Parathyroid adenoma (tissue), 2 donors: ENCODE measurements at regions not wholly inside any gene's neighbourhood (a gene's known extent, or its start where the extent isn't known, plus 50 kb on each side); places are given as distances from the start of the nearest gene placed in this dataset.

ENCODE experiments used
- H2AFZ ChIP-seq: fragments of 300-600 bp; sonication (generic); one replicate; pipeline ENCODE4 v1.7.0; 2017; ENCODE audit warnings: antibody characterized with exemption, mild to moderate bottlenecking
- H3K27ac ChIP-seq: fragments of 300-600 bp; sonication (generic); one replicate; pipeline ENCODE4 v1.7.0; 2017
- H3K27me3 ChIP-seq: fragments of 300-600 bp; sonication (generic); one replicate; pipeline ENCODE4 v1.7.0; 2017; ENCODE audit warnings: low read length; ENCODE audit not compliant: control insufficient read depth, insufficient read depth
- H3K36me3 ChIP-seq: fragments of 300-600 bp; sonication (generic); one replicate; pipeline ENCODE4 v1.7.0; 2017; ENCODE audit warnings: low read length; ENCODE audit not compliant: control insufficient read depth, insufficient read depth
- H3K4me1 ChIP-seq: fragments of 300-600 bp; sonication (generic); one replicate; pipeline ENCODE4 v1.7.0; 2017; ENCODE audit warnings: control low read depth
- H3K4me2 ChIP-seq: fragments of 300-600 bp; sonication (generic); one replicate; pipeline ENCODE4 v1.7.0; 2017; ENCODE audit warnings: low read length
- H3K4me3 ChIP-seq: fragments of 300-600 bp; sonication (generic); one replicate; pipeline ENCODE4 v1.7.0; 2017; ENCODE audit warnings: low read depth, low read length
- H3K79me2 ChIP-seq: fragments of 300-600 bp; sonication (generic); one replicate; pipeline ENCODE4 v1.7.0; 2017; ENCODE audit warnings: control low read depth
- H3K9ac ChIP-seq: fragments of 300-600 bp; sonication (generic); one replicate; pipeline ENCODE4 v1.7.0; 2017; ENCODE audit warnings: mild to moderate bottlenecking
- H3K9me3 ChIP-seq: fragments of 300-600 bp; sonication (generic); one replicate; pipeline ENCODE4 v1.7.0; 2017; ENCODE audit warnings: low read length; ENCODE audit not compliant: control insufficient read depth
- CTCF ChIP-seq: fragments of 300-600 bp; sonication (generic); IDR thresholded peaks from one replicate; pipeline ENCODE4 v1.7.0; 2017; ENCODE audit warnings: antibody characterized with exemption, mild to moderate bottlenecking
- donor health status: primary hyperparathyroidism.

- H3K79me2 ChIP-seq = no peaks in the 10 kb centered on the region
- no peak for TF ChIP-seq CTCF
- H3K36me3 ChIP-seq = no peaks in the 10 kb centered on the region
- no peaks in the 10 kb centered on the region for H3K4me1 ChIP-seq
- no peaks in the 10 kb centered on the region for H3K27me3 ChIP-seq
- no peak overlapping the region for H3K4me3 ChIP-seq
- H3K9ac ChIP-seq = no peak overlapping the region
- no peak overlapping the region for H3K4me2 ChIP-seq
- H3K9me3 ChIP-seq = no peaks in the 10 kb centered on the region
- H2AFZ ChIP-seq = no peak overlapping the region
- H3K27ac ChIP-seq = no peak overlapping the region
Observed at GRCh38 chr18:72223733-72224132, 320.4 kb downstream of the CBLN2 start.

- no peak for TF ChIP-seq CTCF
- Histone ChIP-seq H3K27me3 (no peaks in the 10 kb centered on the region), H3K9me3 (no peaks in the 10 kb centered on the region)
Observed at GRCh38 chr18:72208920-72209676, 335.0 kb downstream of the CBLN2 start.

DNA sequence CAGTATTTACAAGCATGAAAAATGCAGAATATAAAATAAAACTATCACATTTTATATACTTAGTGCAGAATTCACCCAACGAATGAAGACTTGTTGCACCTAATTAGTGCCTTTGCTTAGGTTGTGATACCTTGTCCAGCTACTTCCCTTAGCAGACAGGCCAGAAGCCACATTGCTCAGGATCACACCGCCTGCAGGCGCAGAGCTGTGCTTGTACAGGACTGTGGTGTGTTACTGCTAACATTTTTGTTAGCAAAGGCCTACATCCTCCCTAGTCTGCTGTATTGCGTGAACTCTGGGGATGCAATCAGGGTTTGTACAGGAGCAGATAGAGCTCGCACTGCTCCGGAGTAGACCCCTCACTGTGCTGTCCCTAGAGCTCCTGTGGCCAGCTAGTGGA is 336.9 kb downstream of the CBLN2 start:
- H2AFZ ChIP-seq = no peak overlapping the region
- H3K27ac ChIP-seq = no peak overlapping the region
- H3K36me3 ChIP-seq = no peaks in the 10 kb centered on the region
- H3K4me2 ChIP-seq = no peak overlapping the region
- H3K79me2 ChIP-seq = no peaks in the 10 kb centered on the region
- no peak for TF ChIP-seq CTCF
- H3K27me3 ChIP-seq = no peaks in the 10 kb centered on the region
- H3K4me3 ChIP-seq = no peak overlapping the region
- H3K9ac ChIP-seq = no peak overlapping the region
- no peaks in the 10 kb centered on the region for H3K4me1 ChIP-seq
- H3K9me3 ChIP-seq = no peaks in the 10 kb centered on the region

More at GRCh38 chr18:72208920-72209676, 335.0 kb downstream of the CBLN2 start:
- H3K4me2 ChIP-seq = no peak overlapping the region
- H2AFZ ChIP-seq = no peak overlapping the region
- H3K36me3 ChIP-seq = no peaks in the 10 kb centered on the region
- H3K27ac ChIP-seq = no peak overlapping the region
- no peak overlapping the region for H3K9ac ChIP-seq
- H3K79me2 ChIP-seq = no peaks in the 10 kb centered on the region
- no peak overlapping the region for H3K4me3 ChIP-seq
- H3K4me1 ChIP-seq = no peaks in the 10 kb centered on the region

GRCh38 chr18:72206814-72207213 is 337.3 kb downstream of the CBLN2 start:
- Histone ChIP-seq H3K36me3 (no peaks in the 10 kb centered on the region), H3K9ac (no peak overlapping the region), H3K4me1 (no peaks in the 10 kb centered on the region), H3K9me3 (no peaks in the 10 kb centered on the region), H3K4me3 (no peak overlapping the region), H3K79me2 (no peaks in the 10 kb centered on the region), H3K27me3 (no peaks in the 10 kb centered on the region), H3K27ac (no peak overlapping the region), H3K4me2 (no peak overlapping the region), H2AFZ (no peak overlapping the region)
- no peak for TF ChIP-seq CTCF

DNA sequence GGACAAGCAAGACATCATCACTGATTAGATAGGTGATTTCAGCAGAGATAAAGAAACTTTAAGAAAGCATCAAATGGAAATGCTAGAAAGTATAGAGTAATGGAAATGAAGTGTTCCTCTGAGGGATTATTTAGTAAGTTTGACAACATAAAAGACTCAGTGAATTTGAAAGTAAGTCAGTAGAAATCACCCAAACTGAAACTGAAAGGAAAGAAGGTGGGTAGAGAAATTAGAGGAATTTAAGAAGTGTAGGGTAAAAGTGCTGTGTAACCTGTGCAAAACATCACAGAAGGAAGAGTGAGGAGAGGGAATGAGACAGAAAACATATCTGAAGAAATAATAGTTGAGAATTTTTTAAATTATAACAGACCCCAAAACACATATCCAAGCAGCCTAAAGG is 343.1 kb downstream of the CBLN2 start:
- no peak for TF ChIP-seq CTCF
- Histone ChIP-seq H3K27ac (no peak overlapping the region), H3K27me3 (no peaks in the 10 kb centered on the region), H3K4me3 (no peak overlapping the region), H2AFZ (no peak overlapping the region), H3K36me3 (no peaks in the 10 kb centered on the region), H3K9me3 (no peaks in the 10 kb centered on the region), H3K4me2 (no peak overlapping the region), H3K4me1 (no peaks in the 10 kb centered on the region), H3K9ac (no peak overlapping the region), H3K79me2 (no peaks in the 10 kb centered on the region)
